Upper lobe of left lung (tissue), 6 donors: ENCODE measurements at regions not wholly inside any gene's neighbourhood (a gene's known extent, or its start where the extent isn't known, plus 50 kb on each side); places are given as distances from the start of the nearest gene placed in this dataset.

Experiments
- ATAC-seq, 2 donors: fragments of 200-7000 bp; cut with Tn5 transposase; one replicate each; pipeline ENCODE4 v1.9.1; 2022; ENCODE audit warnings: mild to moderate bottlenecking in 2 of 2, moderate library complexity in 2 of 2; ENCODE audit not compliant: low FRiP score in 2 of 2
- DNase-seq, 2 donors: peaks; one replicate each; pipeline ENCODE4 v3.0.0-alpha.2; 2019 to 2020
- H3K27ac ChIP-seq, 4 donors: fragments of 200-600 bp; sonication (generic); one replicate each; pipeline ENCODE4 v1.5.1; 2016 to 2019
- H3K27me3 ChIP-seq, 4 donors: fragments of 200-600 bp; sonication (generic); one replicate each; pipeline ENCODE4 v1.5.1; 2017 to 2019
- H3K36me3 ChIP-seq, 4 donors: fragments of 200-600 bp; sonication (generic); one replicate each; pipeline ENCODE4 v1.5.1; 2016 to 2019
- H3K4me1 ChIP-seq, 4 donors: fragments of 200-600 bp; sonication (generic); one replicate each; pipeline ENCODE4 v1.5.1; 2018 to 2019
- H3K4me3 ChIP-seq, 4 donors: fragments of 200-600 bp; sonication (generic); one replicate each; pipeline ENCODE4 v1.5.1; 2017 to 2019; ENCODE audit warnings: mild to moderate bottlenecking in 2 of 4, moderate library complexity in 1 of 4
- H3K9me3 ChIP-seq, 4 donors: fragments of 200-600 bp; sonication (generic); one replicate each; pipeline ENCODE4 v1.5.1; 2018 to 2019
- EP300 ChIP-seq, 4 donors: sonication (generic); formaldehyde crosslinking; IDR thresholded peaks; one replicate each; pipeline ENCODE4 v1.5.1; 2017; ENCODE audit warnings: antibody characterized with exemption in 4 of 4, control low read depth in 2 of 4
- POLR2A ChIP-seq, 4 donors: fragments of 450-650 bp; IDR thresholded peaks; one replicate each; pipeline ENCODE4 v1.5.1; 2016 to 2017; ENCODE audit warnings: antibody characterized with exemption in 4 of 4, mild to moderate bottlenecking in 2 of 4
- POLR2AphosphoS5 ChIP-seq, 2 donors: sonication (generic); formaldehyde crosslinking; IDR thresholded peaks; one replicate each; pipeline ENCODE4 v1.5.1; 2017; ENCODE audit warnings: antibody characterized with exemption in 2 of 2
- WGBS, 2 donors: methylation state at CpG; one replicate each; pipeline ENCODE4 v1.1.5; 2017 to 2018; 5-methylcytosine and 5-hydroxymethylcytosine counted together
- TF ChIP-seq, protein P1 (sequence below), 6 experiments: fragments of 450-650 bp in 4 of 6; fragments of 200-600 bp in 2 of 6; sonication (generic) in 2 of 6; IDR thresholded peaks; one replicate each; pipeline ENCODE4 v1.5.1; 2016 to 2019; ENCODE audit warnings: antibody characterized with exemption in 6 of 6
- donor health status: DM: no; HTN: no; CAD: no; lungs with moderate emphysema.
- donor health status: DM: no; HTN: yes; CAD: no; lungs with severe emphysema.

DNA sequence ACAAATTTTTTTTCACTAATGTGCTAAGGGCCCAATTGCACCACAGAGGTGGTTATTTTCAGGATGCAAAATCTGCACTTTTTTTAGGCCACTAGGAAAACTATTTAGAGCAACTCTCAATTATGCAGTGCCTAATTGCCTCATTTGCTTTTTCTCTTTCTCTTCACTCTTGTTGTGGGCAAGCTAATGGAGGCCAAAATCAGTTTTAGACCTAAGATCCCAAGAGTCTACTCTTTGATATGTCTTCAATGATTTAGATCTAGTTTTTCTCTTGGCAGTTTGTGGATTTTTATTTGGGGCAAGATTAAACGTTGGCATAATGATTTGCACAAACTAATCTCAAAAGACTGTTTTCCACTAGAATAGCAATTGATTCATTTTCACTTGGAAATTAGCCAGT, 1996.9 kb downstream of the LRRC4C start:
- DNase-seq = no peak
- H3K27ac ChIP-seq = no peak overlapping the region
- no peaks in the 10 kb centered on the region for H3K36me3 ChIP-seq
- no peak for ATAC-seq
- no peaks in the 10 kb centered on the region for H3K4me1 ChIP-seq
- WGBS, 2 donors = 22 to 32% methylated on average over 1 of the region's 1 CpG
- no peaks in the 10 kb centered on the region for H3K9me3 ChIP-seq
- H3K27me3 ChIP-seq = no peaks in the 10 kb centered on the region
- no peak overlapping the region for H3K4me3 ChIP-seq
- TF ChIP-seq POLR2A (IDR thresholded peaks at IDR 0.05) = no peak
- no peak for TF ChIP-seq POLR2AphosphoS5 (IDR thresholded peaks at IDR 0.05)
- TF ChIP-seq, protein P1, sequence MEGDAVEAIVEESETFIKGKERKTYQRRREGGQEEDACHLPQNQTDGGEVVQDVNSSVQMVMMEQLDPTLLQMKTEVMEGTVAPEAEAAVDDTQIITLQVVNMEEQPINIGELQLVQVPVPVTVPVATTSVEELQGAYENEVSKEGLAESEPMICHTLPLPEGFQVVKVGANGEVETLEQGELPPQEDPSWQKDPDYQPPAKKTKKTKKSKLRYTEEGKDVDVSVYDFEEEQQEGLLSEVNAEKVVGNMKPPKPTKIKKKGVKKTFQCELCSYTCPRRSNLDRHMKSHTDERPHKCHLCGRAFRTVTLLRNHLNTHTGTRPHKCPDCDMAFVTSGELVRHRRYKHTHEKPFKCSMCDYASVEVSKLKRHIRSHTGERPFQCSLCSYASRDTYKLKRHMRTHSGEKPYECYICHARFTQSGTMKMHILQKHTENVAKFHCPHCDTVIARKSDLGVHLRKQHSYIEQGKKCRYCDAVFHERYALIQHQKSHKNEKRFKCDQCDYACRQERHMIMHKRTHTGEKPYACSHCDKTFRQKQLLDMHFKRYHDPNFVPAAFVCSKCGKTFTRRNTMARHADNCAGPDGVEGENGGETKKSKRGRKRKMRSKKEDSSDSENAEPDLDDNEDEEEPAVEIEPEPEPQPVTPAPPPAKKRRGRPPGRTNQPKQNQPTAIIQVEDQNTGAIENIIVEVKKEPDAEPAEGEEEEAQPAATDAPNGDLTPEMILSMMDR (IDR thresholded peaks at IDR 0.05) = no peak
- no peak for TF ChIP-seq EP300 (IDR thresholded peaks at IDR 0.05)

DNA sequence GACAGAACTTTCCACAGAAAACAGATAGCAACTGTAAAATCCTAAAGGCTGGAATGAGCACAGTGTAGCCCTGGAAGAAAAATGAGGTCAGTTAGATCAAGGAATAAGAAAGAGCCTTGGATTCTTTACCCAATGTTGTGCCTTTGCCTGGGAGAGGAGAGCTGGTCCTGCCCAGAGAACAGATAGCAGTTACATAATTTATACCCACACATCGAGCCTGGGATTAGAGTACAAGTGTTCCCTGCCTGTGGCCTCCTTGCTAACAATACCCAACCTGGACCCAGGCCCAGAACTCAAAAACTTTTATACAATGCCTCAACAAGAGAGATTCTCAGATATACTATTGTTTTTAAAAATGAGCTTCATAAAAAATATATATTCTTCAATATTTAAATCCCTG, 1998.4 kb downstream of the LRRC4C start:
- H3K27ac ChIP-seq = no peak overlapping the region

DNA sequence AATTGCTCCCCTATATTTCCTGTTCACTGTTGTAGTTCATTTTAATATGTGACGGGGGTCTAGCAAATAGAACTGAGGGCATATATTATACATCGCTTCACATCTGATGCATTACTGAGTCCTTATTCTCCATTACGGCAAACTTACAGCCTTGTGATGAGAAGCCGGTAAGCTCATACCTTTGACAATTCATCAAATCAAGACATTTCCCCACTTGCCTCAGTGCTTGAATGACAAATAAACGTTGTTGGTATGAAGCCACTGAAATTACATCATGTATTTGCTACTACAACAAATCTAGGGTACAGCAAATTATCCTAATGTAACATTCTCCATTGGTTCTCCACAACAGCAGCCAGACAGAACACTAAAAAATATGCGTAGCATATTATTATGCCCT, 1999.8 kb downstream of the LRRC4C start:
- H3K36me3 ChIP-seq = no peaks in the 10 kb centered on the region
- H3K4me3 ChIP-seq = no peak overlapping the region
- H3K27ac ChIP-seq = no peak overlapping the region
- no peaks in the 10 kb centered on the region for H3K4me1 ChIP-seq
- DNase-seq = no peak
- no peak for ATAC-seq
- no peaks in the 10 kb centered on the region for H3K9me3 ChIP-seq
- TF ChIP-seq, protein P1 (IDR thresholded peaks at IDR 0.05) = no peak
- TF ChIP-seq POLR2AphosphoS5 (IDR thresholded peaks at IDR 0.05) = no peak
- no peak for TF ChIP-seq EP300 (IDR thresholded peaks at IDR 0.05)
- no peak for TF ChIP-seq POLR2A (IDR thresholded peaks at IDR 0.05)
- no peaks in the 10 kb centered on the region for H3K27me3 ChIP-seq
- WGBS, 2 donors = 78 to 83% methylated on average over 6 of the region's 6 CpGs

More for the DNA sequence above, 1998.4 kb downstream of the LRRC4C start:
- Histone ChIP-seq H3K27me3 (no peaks in the 10 kb centered on the region), H3K4me3 (no peak overlapping the region), H3K4me1 (no peaks in the 10 kb centered on the region), H3K36me3 (no peaks in the 10 kb centered on the region), H3K9me3 (no peaks in the 10 kb centered on the region)
- TF ChIP-seq POLR2AphosphoS5 (IDR thresholded peaks at IDR 0.05) (no peak), EP300 (IDR thresholded peaks at IDR 0.05) (no peak), POLR2A (IDR thresholded peaks at IDR 0.05) (no peak)
- TF ChIP-seq, protein P1 (IDR thresholded peaks at IDR 0.05) = no peak
- ATAC-seq = no peak
- 42 to 46% methylated on average over 1 of the region's 1 CpG for WGBS, 2 donors
- DNase-seq = no peak

DNA sequence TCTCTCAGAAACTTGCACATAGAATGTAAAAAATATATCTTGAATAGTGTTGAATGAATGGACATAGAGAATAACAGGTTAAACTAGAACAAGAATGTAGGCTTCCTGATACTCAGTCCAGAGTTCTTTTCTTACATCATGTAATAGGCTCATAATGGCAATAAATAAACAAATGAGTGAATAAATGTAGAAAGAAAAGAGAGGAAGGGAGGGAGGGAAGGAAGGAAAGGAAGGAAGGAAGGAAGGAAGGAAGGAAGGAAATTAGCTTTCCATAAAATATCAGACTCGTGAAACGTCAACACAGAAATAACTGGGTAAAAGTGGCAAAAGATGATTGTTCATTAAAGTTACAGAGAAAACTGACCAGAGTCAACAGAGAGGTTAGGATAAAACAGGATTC, 2001.0 kb downstream of the LRRC4C start:
- TF ChIP-seq POLR2A (IDR thresholded peaks at IDR 0.05) (no peak), EP300 (IDR thresholded peaks at IDR 0.05) (no peak), POLR2AphosphoS5 (IDR thresholded peaks at IDR 0.05) (no peak)
- TF ChIP-seq, protein P1 (IDR thresholded peaks at IDR 0.05) = no peak
- 56 to 64% methylated on average over 2 of the region's 2 CpGs for WGBS, 2 donors
- Histone ChIP-seq H3K27me3 (no peaks in the 10 kb centered on the region), H3K27ac (no peak overlapping the region), H3K4me3 (no peak overlapping the region), H3K36me3 (no peaks in the 10 kb centered on the region), H3K9me3 (no peaks in the 10 kb centered on the region), H3K4me1 (no peaks in the 10 kb centered on the region)
- ATAC-seq (no peak), DNase-seq (no peak)

DNA sequence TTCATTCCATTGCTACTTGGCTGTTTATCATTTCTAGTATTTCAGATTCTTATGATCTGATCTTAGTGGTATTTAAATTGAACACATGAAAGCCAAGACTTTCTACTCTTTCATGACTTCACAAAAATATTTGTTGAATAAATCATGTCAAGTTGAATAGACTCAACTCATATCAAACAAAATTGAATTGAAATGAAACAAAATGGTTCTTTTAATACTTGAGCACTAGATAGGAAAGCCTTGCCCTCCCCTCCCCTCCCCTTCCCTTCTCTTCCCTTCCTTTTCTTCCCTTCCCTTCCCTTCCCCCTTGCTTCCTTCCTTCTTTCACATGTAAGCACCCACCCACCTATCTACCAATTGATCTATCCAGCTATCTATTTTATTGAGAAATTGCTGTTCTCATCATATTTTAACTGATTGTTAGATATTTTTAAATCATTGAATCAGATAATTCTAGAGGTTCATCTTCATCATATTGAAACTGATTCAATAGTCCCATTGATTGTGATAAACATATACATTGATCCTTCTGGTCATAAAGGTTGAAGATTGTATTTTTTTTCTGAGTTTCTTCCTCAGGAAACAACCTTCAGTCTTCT, 2015.9 kb downstream of the LRRC4C start:
- Histone ChIP-seq H3K27me3 (no peaks in the 10 kb centered on the region), H3K4me3 (no peak overlapping the region), H3K27ac (no peak overlapping the region), H3K36me3 (no peaks in the 10 kb centered on the region), H3K4me1 (no peaks in the 10 kb centered on the region), H3K9me3 (no peaks in the 10 kb centered on the region)
- ATAC-seq = no peak
- TF ChIP-seq POLR2A (IDR thresholded peaks at IDR 0.05) (no peak), EP300 (IDR thresholded peaks at IDR 0.05) (no peak), POLR2AphosphoS5 (IDR thresholded peaks at IDR 0.05) (no peak)
- TF ChIP-seq, protein P1 (IDR thresholded peaks at IDR 0.05) = no peak
- no peak for DNase-seq
